GM19239 (cell line): ENCODE measurements at regions not wholly inside any gene's neighbourhood (a gene's known extent, or its start where the extent isn't known, plus 50 kb on each side); places are given as distances from the start of the nearest gene placed in this dataset.

ENCODE experiments used
- DNase-seq: peaks from one replicate; pipeline ENCODE4 v3.0.0; 2011; ENCODE audit warnings: low spot score; ENCODE audit not compliant: insufficient read length
- FAIRE-seq: peaks from 2 replicates; lab custom pipeline; 2011; peaks lifted over from hg19 to GRCh38; lab: Jason Lieb, UNC

GRCh38 chr7:123401295-123401694 is 133.1 kb downstream of the IQUB start:
- FAIRE-seq, result no peak

DNA sequence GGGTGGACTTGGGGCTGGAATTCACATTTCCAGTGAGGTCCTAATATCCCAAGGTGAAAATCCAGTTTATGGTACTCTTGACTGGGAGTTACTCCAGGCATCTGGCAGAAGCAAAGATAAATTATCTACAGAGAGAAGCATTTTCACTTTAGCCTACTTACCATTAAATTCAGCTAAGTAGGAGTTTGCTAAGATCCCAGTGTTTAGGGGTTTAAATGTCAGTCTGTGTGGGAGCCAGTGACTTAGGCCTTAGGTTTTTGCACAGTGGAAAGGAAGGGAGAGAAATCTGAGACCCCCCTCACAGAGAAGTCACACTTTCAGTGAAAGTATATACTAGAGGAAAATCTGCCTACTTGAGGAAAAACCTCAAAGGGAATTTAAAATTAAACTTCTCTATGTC is 134.2 kb downstream of the IQUB start:
- FAIRE-seq, result no peak

More at GRCh38 chr7:123401295-123401694, 133.1 kb downstream of the IQUB start:
- DNase-seq, result no peak

GRCh38 chr7:123398921-123399320 is 135.5 kb downstream of the IQUB start:
- DNase-seq, result no peak
- FAIRE-seq, result no peak

More for the DNA sequence above, 134.2 kb downstream of the IQUB start:
- DNase-seq, result no peak

GRCh38 chr7:123397746-123398338 is 136.6 kb downstream of the IQUB start:
- FAIRE-seq (no peak), DNase-seq (no peak)

DNA sequence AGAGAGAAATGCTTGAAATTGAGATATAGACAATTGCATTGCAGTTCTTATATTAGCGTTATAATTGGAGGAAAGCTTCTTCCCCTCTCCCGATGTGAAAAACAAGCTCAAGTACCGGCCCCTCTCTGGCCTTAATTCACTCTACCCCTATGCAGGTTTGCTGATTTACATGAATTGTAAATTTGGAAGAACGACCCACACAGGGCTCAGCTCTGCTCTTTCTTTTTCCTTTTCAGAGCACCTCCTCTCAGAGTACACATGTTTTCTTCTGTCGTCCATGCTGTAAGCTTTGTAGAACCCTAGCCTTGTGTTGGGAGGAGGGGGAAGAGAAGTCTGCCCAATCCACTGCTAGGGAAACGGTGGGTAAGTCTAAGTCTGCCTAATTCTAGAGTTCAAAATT is 140.8 kb downstream of the IQUB start:
- FAIRE-seq, result no peak
- no peak for DNase-seq

DNA sequence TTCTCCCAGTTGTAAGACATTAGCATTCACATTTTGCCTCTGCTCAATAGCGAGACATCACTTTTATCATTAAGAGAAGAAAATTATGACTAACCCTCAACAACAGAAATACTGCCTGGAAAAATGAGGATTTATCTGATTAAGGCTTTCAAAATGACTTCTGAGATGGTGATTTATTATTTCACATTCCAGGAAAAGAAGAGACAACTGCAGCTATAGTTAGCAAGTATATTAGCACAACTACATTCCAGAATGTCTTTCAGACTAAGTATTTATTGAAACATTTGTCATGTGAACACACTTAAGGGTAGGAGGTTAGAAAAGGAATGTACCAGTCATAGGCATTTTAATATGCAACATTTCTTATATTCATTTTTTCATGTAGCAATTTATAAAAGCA is 162.0 kb downstream of the IQUB start:
- FAIRE-seq (no peak), DNase-seq (no peak)

DNA sequence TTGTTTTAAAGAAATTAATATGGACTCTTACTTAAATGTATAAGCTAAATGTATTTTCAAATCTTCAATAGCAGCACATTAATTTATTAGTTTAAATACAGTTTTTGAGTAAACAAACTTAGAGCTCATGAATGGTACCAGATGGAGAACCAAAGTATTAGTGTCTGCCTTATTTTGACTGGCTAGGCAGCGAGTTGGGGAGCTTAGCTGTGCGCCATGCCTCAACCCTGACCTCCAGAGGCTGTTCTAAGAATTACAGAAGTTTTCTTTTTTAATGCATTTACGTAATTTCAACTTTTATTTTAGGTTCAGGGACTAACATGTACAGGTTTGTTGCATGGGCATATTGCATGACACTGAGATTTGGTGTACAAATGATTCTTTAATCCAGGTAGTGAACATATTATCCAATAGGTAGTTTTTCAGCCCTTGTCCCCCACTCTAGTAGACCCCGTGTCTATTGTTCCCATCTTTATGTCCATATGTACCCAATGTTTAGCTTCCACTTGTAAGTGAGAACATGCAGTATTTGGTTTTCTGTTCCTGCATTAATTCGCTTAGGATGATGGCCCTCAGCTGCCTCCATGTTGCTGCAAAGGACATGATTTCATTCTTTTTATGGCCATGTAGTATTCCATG is 166.8 kb downstream of the IQUB start:
- DNase-seq (peak; percentile 22), FAIRE-seq (peak; percentile 37)

DNA sequence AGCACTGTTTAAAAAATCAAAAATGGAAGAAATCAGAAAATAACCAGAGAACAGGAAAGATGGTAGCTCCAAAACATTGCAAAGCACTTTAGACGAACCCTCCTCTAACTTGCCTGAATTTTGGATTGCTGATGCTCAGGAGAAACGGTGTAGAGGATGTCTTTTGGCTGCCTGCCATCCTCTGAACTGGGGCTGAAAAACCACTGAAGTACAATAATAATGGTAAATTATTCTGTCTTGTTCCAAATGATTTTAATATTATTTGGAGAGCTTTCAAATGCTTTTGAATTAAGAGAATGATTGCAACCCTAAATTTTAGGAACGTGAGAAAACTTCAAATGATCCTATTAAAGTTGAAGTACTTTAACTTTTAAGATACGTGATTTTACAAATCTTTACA is 167.3 kb upstream of the SLC13A1 start:
- no peak for DNase-seq
- FAIRE-seq, result no peak

- FAIRE-seq, result no peak
- DNase-seq, result no peak
These were observed 166.9 kb upstream of the SLC13A1 start for GRCh38 chr7:123366626-123367025.

GRCh38 chr7:123360631-123361030 is 160.9 kb upstream of the SLC13A1 start:
- FAIRE-seq (no peak), DNase-seq (no peak)

GRCh38 chr7:123355576-123356190 is 155.9 kb upstream of the SLC13A1 start:
- FAIRE-seq, result no peak
- no peak for DNase-seq

- FAIRE-seq (no peak), DNase-seq (no peak)
These were observed 153.2 kb upstream of the SLC13A1 start for GRCh38 chr7:123352973-123353372.

DNA sequence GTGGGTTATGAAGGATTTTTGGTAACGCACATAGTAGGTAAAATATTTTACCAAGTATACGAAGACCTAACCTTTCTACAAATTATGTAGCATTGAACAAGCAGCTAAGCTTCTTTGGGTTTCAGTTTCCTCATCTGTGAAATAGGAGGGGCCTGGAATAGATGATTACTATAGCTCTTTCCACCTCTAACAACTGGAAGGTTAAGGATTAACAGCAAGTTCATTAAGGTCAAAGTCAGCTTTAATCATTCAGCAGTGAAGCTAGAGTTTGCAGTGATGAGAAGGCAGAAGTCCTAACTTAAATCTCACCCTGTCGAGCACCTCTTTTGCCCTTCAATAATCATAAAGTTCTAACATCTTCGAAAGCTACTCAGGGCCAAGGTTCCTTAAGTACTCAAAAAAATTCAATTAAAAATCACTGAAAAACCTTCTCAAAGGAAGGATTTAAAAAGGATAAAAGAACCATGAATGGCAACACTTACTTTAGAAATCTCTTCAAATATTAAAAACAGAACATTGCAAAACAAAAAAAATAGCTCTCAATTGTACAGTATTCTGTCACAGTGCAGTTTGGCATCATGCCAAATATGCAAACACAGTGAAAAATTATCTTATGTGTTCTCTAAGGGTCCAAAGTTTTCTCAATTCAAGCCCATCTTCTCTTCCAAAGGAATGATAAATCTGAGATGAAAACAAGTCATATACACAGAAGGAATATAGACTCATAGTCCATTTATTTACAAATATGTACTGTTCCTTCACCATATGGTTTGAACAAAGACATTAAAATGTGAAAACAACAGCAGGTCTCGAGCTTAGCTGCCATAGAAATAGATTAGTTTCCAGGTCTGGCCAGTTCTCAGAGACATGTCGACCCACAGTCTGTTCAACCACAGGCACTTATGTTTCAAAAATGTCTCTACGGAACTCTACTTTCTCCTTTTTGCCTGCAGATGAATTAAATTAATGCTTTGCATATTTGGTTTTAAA is 152.0 kb upstream of the SLC13A1 start:
- FAIRE-seq (no peak), DNase-seq (peak; percentile 0)

DNA sequence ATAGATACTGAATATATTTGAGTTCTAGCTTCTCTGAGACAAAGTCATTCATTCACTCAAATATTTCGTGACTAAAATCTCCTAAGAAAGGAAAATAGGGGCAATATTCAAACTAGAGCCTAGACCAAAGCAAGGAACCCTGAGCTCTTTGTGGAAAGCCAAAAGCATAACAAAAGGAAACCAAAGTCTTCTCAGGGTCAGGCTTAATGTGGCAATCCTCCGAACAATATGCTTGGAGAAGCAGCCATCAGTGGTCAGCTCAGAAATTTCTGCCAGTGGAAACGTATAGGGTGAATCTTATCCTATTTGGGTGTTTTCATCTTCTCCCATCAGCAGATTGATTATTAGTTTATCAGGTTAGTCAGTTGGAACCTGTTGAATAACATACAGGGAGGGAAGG is 151.3 kb upstream of the SLC13A1 start:
- no peak for FAIRE-seq
- no peak for DNase-seq

DNA sequence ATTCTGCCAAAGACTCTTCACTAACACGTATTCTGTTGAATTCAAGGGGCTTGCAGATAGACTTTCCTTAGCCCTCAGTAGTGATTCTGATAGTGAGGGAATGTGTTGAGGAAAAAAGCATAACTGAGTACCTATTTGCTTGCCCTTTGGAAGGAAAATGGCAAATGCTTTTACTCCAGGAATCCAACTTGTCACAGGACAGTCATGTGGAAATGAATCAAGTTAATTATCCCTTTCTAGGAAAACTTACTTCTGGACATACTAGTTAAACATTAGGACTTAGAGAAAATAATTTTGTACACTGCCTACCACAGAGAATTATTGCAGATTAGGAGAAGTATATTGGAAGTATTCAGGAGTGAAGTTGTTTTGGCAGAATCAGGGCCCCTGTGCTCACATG is 148.9 kb upstream of the SLC13A1 start:
- FAIRE-seq, result no peak
- DNase-seq, result no peak

DNA sequence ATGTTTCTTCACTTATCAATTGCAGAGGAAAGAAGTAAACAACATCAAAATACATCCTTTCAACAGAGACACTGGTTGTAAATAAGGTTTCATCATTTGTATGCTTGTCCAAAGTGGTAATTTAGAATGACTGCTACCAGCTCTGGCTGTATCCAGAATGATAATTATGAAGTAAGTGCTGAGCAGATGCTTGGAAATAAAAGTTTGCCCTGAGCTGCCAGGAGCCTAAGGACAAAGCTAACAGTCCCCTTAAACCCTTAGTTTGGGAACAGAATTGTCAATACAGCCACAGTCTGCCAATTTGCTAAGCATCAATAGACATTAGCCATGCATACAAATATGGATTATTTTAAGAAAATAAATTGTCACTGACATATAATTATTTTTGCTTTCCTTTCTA is 147.0 kb upstream of the SLC13A1 start:
- FAIRE-seq (no peak), DNase-seq (no peak)

DNA sequence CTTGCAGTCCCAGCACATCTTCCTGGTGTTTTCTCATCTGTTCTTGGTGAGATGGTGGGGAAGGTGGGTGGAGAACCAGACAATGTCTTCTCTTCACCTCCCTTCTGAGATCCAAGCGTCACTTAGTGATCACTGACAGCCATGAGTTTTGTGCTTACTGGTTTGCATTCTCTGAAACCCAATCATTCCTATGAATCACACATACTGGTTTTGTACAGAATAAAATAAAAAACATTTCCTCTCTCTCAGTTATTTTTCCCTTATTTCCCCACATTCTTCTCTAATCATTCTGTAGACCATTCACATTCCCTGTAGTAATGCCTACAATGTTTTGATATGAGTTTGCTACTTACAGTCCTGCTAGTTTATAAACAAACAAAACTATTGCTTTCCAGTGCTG is 143.8 kb upstream of the SLC13A1 start:
- FAIRE-seq, result no peak

GRCh38 chr7:123341102-123341501 is 141.3 kb upstream of the SLC13A1 start:
- FAIRE-seq (no peak), DNase-seq (no peak)

More for the DNA sequence above, 143.8 kb upstream of the SLC13A1 start:
- no peak for DNase-seq

- FAIRE-seq, result no peak
- DNase-seq, result no peak
These were observed 138.9 kb upstream of the SLC13A1 start for GRCh38 chr7:123338688-123339087.

- DNase-seq (no peak), FAIRE-seq (no peak)
These were observed 130.3 kb upstream of the SLC13A1 start for GRCh38 chr7:123329988-123330643.
